GM18498 (cell line): ENCODE measurements at regions not wholly inside any gene's neighbourhood (a gene's known extent, or its start where the extent isn't known, plus 50 kb on each side); places are given as distances from the start of the nearest gene placed in this dataset.

Experiments used
- ATAC-seq: cut with Tn5 transposase; IDR thresholded peaks from one replicate; pipeline ENCODE4 v1.9.1; 2021; ENCODE audit warnings: mild to moderate bottlenecking, moderate library complexity; ENCODE audit not compliant: unreplicated experiment

GRCh38 chr22:34972191-34972897 lies 93.6 kb upstream of the ISX start:
- no peak for ATAC-seq

GRCh38 chr22:34973016-34973415 lies 92.9 kb upstream of the ISX start:
- ATAC-seq = no peak

- ATAC-seq = no peak
Observed at GRCh38 chr22:34973926-34974325, 92.0 kb upstream of the ISX start.

- ATAC-seq = no peak
Observed at GRCh38 chr22:34975721-34976120, 90.2 kb upstream of the ISX start.

GRCh38 chr22:34976474-34976873 lies 89.5 kb upstream of the ISX start:
- no peak for ATAC-seq

GRCh38 chr22:34976886-34977285 lies 89.1 kb upstream of the ISX start:
- ATAC-seq = no peak

- ATAC-seq = no peak
Observed at GRCh38 chr22:34986523-34986922, 79.4 kb upstream of the ISX start.

- no peak for ATAC-seq
Observed at GRCh38 chr22:34992672-34993071, 73.3 kb upstream of the ISX start.

- ATAC-seq = no peak
Observed at GRCh38 chr22:34993548-34993947, 72.4 kb upstream of the ISX start.

GRCh38 chr22:34997633-34998299 lies 68.2 kb upstream of the ISX start:
- ATAC-seq = no peak

GRCh38 chr22:34998921-34999320 lies 67.0 kb upstream of the ISX start:
- no peak for ATAC-seq

- no peak for ATAC-seq
Observed at GRCh38 chr22:35008213-35008612, 57.7 kb upstream of the ISX start.

GRCh38 chr22:35010543-35010942 lies 55.4 kb upstream of the ISX start:
- ATAC-seq = no peak

GRCh38 chr22:35014812-35015211 lies 51.1 kb upstream of the ISX start:
- no peak for ATAC-seq
